HCT116 (cell line): ENCODE measurements at regions not wholly inside any gene's neighbourhood (a gene's known extent, or its start where the extent isn't known, plus 50 kb on each side); places are given as distances from the start of the nearest gene placed in this dataset.

Experiments used
- EZH2 ChIP-seq: fragments of 200-600 bp; sonication (generic); IDR thresholded peaks from 2 replicates; pipeline ENCODE4 v1.6.1; 2017; ENCODE audit warnings: antibody characterized with exemption, mixed run types
- JUND ChIP-seq: IDR thresholded peaks from 2 replicates; pipeline ENCODE4 v1.6.1; 2012
- POLR2A ChIP-seq: IDR thresholded peaks from 2 replicates; pipeline ENCODE4 v1.7.0; 2011; ENCODE audit warnings: borderline replicate concordance; ENCODE audit not compliant: insufficient read depth, insufficient read length; ENCODE audit errors: extremely low read depth
- SP1 ChIP-seq: IDR thresholded peaks from 2 replicates; pipeline ENCODE4 v1.6.1; 2012; ENCODE audit warnings: low read depth
- TF ChIP-seq, protein P1 (sequence below), 3 experiments: fragments of 200-600 bp in 1 of 3; sonication (generic) in 1 of 3; IDR thresholded peaks in 2 of 3; conservative IDR thresholded peaks in 1 of 3; 2 replicates each; pipeline ENCODE4 v1.5.1; 2012 to 2017; ENCODE audit warnings: low read depth in 2 of 3, low read length in 2 of 3, antibody characterized with exemption in 1 of 3, borderline replicate concordance in 1 of 3, control low read depth in 1 of 3, mild to moderate bottlenecking in 1 of 3, mixed read lengths in 1 of 3, mixed run types in 1 of 3, moderate library complexity in 1 of 3; ENCODE audit not compliant: insufficient read depth in 1 of 3
- TF ChIP-seq, protein P2 (sequence below): IDR thresholded peaks from 2 replicates; pipeline ENCODE4 v1.6.1; 2012

DNA sequence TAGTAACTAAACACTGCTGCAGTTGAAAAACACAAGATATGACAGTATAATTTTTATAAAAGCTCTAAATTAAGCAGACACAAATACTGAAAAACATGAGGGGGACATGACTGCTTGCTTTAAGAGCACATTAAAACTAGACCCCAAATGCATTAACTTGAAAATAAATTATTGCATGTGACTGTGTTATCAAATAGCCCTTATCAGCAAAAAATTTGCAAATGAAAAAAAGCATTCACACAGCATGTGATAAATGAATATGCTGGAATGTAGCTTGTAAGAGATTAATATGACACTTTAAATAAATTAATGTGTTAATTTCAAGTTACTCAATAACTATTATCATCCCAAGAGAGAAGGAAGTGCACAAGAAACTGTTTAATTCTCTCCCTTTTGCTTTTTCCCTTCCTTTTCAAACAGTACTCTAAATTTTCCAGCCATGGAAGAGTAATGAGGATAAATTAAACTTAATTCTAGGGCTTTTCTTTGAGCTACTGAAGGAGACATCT is 1422.1 kb upstream of the FLRT2 start:
- no peak for TF ChIP-seq SP1
- TF ChIP-seq EZH2, result no peak
- no peak for TF ChIP-seq JUND
- TF ChIP-seq, protein P1, sequence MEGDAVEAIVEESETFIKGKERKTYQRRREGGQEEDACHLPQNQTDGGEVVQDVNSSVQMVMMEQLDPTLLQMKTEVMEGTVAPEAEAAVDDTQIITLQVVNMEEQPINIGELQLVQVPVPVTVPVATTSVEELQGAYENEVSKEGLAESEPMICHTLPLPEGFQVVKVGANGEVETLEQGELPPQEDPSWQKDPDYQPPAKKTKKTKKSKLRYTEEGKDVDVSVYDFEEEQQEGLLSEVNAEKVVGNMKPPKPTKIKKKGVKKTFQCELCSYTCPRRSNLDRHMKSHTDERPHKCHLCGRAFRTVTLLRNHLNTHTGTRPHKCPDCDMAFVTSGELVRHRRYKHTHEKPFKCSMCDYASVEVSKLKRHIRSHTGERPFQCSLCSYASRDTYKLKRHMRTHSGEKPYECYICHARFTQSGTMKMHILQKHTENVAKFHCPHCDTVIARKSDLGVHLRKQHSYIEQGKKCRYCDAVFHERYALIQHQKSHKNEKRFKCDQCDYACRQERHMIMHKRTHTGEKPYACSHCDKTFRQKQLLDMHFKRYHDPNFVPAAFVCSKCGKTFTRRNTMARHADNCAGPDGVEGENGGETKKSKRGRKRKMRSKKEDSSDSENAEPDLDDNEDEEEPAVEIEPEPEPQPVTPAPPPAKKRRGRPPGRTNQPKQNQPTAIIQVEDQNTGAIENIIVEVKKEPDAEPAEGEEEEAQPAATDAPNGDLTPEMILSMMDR (IDR thresholded peaks at IDR 0.05 in 2 of 3, conservative IDR thresholded peaks at IDR 0.05 in 1 of 3; ENCODE audit: borderline replicate concordance in 1 of 3, insufficient read depth in 1 of 3, low read depth in 2 of 3, low read length in 2 of 3), result no peak
- TF ChIP-seq, protein P2, sequence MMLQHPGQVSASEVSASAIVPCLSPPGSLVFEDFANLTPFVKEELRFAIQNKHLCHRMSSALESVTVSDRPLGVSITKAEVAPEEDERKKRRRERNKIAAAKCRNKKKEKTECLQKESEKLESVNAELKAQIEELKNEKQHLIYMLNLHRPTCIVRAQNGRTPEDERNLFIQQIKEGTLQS, result no peak
- no peak for TF ChIP-seq POLR2A
